Stimulated activated naive CD8-positive, alpha-beta T cell treated with anti-CD3 and anti-CD28 coated beads, Interleukin-15, Interleukin-2, amounts not matched to agents 100 ng/mL and 50 ng/mL, for 24 hours (primary cell): ENCODE measurements at regions not wholly inside any gene's neighbourhood (a gene's known extent, or its start where the extent isn't known, plus 50 kb on each side); places are given as distances from the start of the nearest gene placed in this dataset.

Source experiments
- H3K27ac Mint-ChIP-seq: one replicate; pipeline ENCODE4 v1.8.0; 2021; ENCODE audit warnings: mild to moderate bottlenecking, mixed read lengths
- H3K27me3 Mint-ChIP-seq: one replicate; pipeline ENCODE4 v1.8.0; 2021; ENCODE audit warnings: mixed read lengths
- H3K36me3 Mint-ChIP-seq: one replicate; pipeline ENCODE4 v1.8.0; 2021; ENCODE audit warnings: low read depth, mixed read lengths
- H3K4me1 Mint-ChIP-seq: one replicate; pipeline ENCODE4 v1.8.0; 2021; ENCODE audit warnings: low read depth, mixed read lengths
- H3K4me3 Mint-ChIP-seq: one replicate; pipeline ENCODE4 v1.8.0; 2021; ENCODE audit warnings: mild to moderate bottlenecking, mixed read lengths
- H3K9me3 Mint-ChIP-seq: one replicate; pipeline ENCODE4 v1.8.0; 2021; ENCODE audit warnings: mixed read lengths

GRCh38 chr5:5804478-5805233, 382.2 kb downstream of the ICE1 start:
- H3K27me3 Mint-ChIP-seq = no peaks in the 10 kb centered on the region
- H3K4me3 Mint-ChIP-seq = no peak overlapping the region
- no peaks in the 10 kb centered on the region for H3K36me3 Mint-ChIP-seq
- H3K9me3 Mint-ChIP-seq = no peaks in the 10 kb centered on the region
- no peaks in the 10 kb centered on the region for H3K4me1 Mint-ChIP-seq
- H3K27ac Mint-ChIP-seq = no peak overlapping the region

GRCh38 chr5:5800801-5801761, 378.6 kb downstream of the ICE1 start:
- H3K27ac Mint-ChIP-seq = no peak overlapping the region
- no peaks in the 10 kb centered on the region for H3K36me3 Mint-ChIP-seq
- H3K4me3 Mint-ChIP-seq = no peak overlapping the region
- H3K27me3 Mint-ChIP-seq = no peaks in the 10 kb centered on the region
- H3K4me1 Mint-ChIP-seq = no peaks in the 10 kb centered on the region
- no peaks in the 10 kb centered on the region for H3K9me3 Mint-ChIP-seq

GRCh38 chr5:5799826-5800225, 377.3 kb downstream of the ICE1 start:
- H3K4me3 Mint-ChIP-seq = no peak overlapping the region
- H3K27ac Mint-ChIP-seq = no peak overlapping the region
- no peaks in the 10 kb centered on the region for H3K9me3 Mint-ChIP-seq
- no peaks in the 10 kb centered on the region for H3K27me3 Mint-ChIP-seq
- no peaks in the 10 kb centered on the region for H3K36me3 Mint-ChIP-seq
- H3K4me1 Mint-ChIP-seq = no peaks in the 10 kb centered on the region

- H3K4me1 Mint-ChIP-seq = no peaks in the 10 kb centered on the region
- H3K9me3 Mint-ChIP-seq = no peaks in the 10 kb centered on the region
- H3K36me3 Mint-ChIP-seq = no peaks in the 10 kb centered on the region
- H3K4me3 Mint-ChIP-seq = no peak overlapping the region
- H3K27me3 Mint-ChIP-seq = no peaks in the 10 kb centered on the region
- H3K27ac Mint-ChIP-seq = no peak overlapping the region
These were observed 376.8 kb downstream of the ICE1 start for GRCh38 chr5:5799229-5799628.

- Mint-ChIP-seq H3K9me3 (no peaks in the 10 kb centered on the region), H3K27me3 (no peaks in the 10 kb centered on the region), H3K4me1 (no peaks in the 10 kb centered on the region), H3K4me3 (no peak overlapping the region), H3K27ac (no peak overlapping the region), H3K36me3 (no peaks in the 10 kb centered on the region)
These were observed 376.0 kb downstream of the ICE1 start for GRCh38 chr5:5798462-5798861.

GRCh38 chr5:5798041-5798440, 375.6 kb downstream of the ICE1 start:
- Mint-ChIP-seq H3K4me1 (no peaks in the 10 kb centered on the region), H3K27ac (no peak overlapping the region), H3K27me3 (no peaks in the 10 kb centered on the region), H3K36me3 (no peaks in the 10 kb centered on the region), H3K4me3 (no peak overlapping the region), H3K9me3 (no peaks in the 10 kb centered on the region)

- no peaks in the 10 kb centered on the region for H3K4me1 Mint-ChIP-seq
These were observed 372.7 kb downstream of the ICE1 start for GRCh38 chr5:5795074-5795771.

GRCh38 chr5:5794118-5794560, 371.7 kb downstream of the ICE1 start:
- Mint-ChIP-seq H3K27ac (no peak overlapping the region), H3K4me1 (no peaks in the 10 kb centered on the region), H3K4me3 (no peak overlapping the region), H3K27me3 (peaks cover 5% of the 10 kb centered on the region), H3K9me3 (no peaks in the 10 kb centered on the region), H3K36me3 (no peaks in the 10 kb centered on the region)

More at GRCh38 chr5:5795074-5795771, 372.7 kb downstream of the ICE1 start:
- peaks cover 4% of the 10 kb centered on the region for H3K27me3 Mint-ChIP-seq
- H3K27ac Mint-ChIP-seq = no peak overlapping the region
- H3K9me3 Mint-ChIP-seq = no peaks in the 10 kb centered on the region
- no peak overlapping the region for H3K4me3 Mint-ChIP-seq
- H3K36me3 Mint-ChIP-seq = no peaks in the 10 kb centered on the region

GRCh38 chr5:5793242-5794117, 371.0 kb downstream of the ICE1 start:
- Mint-ChIP-seq H3K4me1 (no peaks in the 10 kb centered on the region), H3K27me3 (peaks cover 5% of the 10 kb centered on the region), H3K36me3 (no peaks in the 10 kb centered on the region), H3K27ac (no peak overlapping the region), H3K9me3 (no peaks in the 10 kb centered on the region), H3K4me3 (no peak overlapping the region)

- no peaks in the 10 kb centered on the region for H3K4me1 Mint-ChIP-seq
- H3K27me3 Mint-ChIP-seq = peaks cover 5% of the 10 kb centered on the region
- H3K9me3 Mint-ChIP-seq = peaks cover 6% of the 10 kb centered on the region
- no peaks in the 10 kb centered on the region for H3K36me3 Mint-ChIP-seq
- H3K4me3 Mint-ChIP-seq = no peak overlapping the region
- no peak overlapping the region for H3K27ac Mint-ChIP-seq
These were observed 369.6 kb downstream of the ICE1 start for GRCh38 chr5:5792106-5792505.

GRCh38 chr5:5788793-5789192, 366.3 kb downstream of the ICE1 start:
- no peak overlapping the region for H3K27ac Mint-ChIP-seq
- H3K27me3 Mint-ChIP-seq = peaks cover 5% of the 10 kb centered on the region
- no peak overlapping the region for H3K4me3 Mint-ChIP-seq
- no peaks in the 10 kb centered on the region for H3K36me3 Mint-ChIP-seq
- peaks cover 6% of the 10 kb centered on the region for H3K9me3 Mint-ChIP-seq
- no peaks in the 10 kb centered on the region for H3K4me1 Mint-ChIP-seq

- H3K27ac Mint-ChIP-seq = no peak overlapping the region
- H3K4me3 Mint-ChIP-seq = no peak overlapping the region
- peaks cover 5% of the 10 kb centered on the region for H3K27me3 Mint-ChIP-seq
- peaks cover 6% of the 10 kb centered on the region for H3K9me3 Mint-ChIP-seq
- H3K36me3 Mint-ChIP-seq = no peaks in the 10 kb centered on the region
- H3K4me1 Mint-ChIP-seq = no peaks in the 10 kb centered on the region
These were observed 364.9 kb downstream of the ICE1 start for GRCh38 chr5:5787373-5787772.

GRCh38 chr5:5784101-5784500, 361.6 kb downstream of the ICE1 start:
- Mint-ChIP-seq H3K27ac (no peak overlapping the region), H3K27me3 (no peaks in the 10 kb centered on the region), H3K9me3 (peaks cover 6% of the 10 kb centered on the region), H3K36me3 (no peaks in the 10 kb centered on the region), H3K4me3 (no peak overlapping the region), H3K4me1 (no peaks in the 10 kb centered on the region)

GRCh38 chr5:5783021-5783420, 360.5 kb downstream of the ICE1 start:
- Mint-ChIP-seq H3K4me3 (no peak overlapping the region), H3K27ac (no peak overlapping the region), H3K9me3 (peaks cover 6% of the 10 kb centered on the region), H3K4me1 (no peaks in the 10 kb centered on the region), H3K36me3 (no peaks in the 10 kb centered on the region), H3K27me3 (no peaks in the 10 kb centered on the region)
